Inflammatory macrophage treated with lipopolysaccharide for 1 hour (primary cell): ENCODE measurements at regions not wholly inside any gene's neighbourhood (a gene's known extent, or its start where the extent isn't known, plus 50 kb on each side); places are given as distances from the start of the nearest gene placed in this dataset.
"Not testable (repeated sequence)": the region's sequence is repeated elsewhere in the genome, so short reads cannot be mapped to it uniquely, and the experiment has no call there.

Experiments used
- DNase-seq, 2 donors: peaks; one replicate each; pipeline ENCODE4 v3.0.0-alpha.2; 2020 to 2022

DNA sequence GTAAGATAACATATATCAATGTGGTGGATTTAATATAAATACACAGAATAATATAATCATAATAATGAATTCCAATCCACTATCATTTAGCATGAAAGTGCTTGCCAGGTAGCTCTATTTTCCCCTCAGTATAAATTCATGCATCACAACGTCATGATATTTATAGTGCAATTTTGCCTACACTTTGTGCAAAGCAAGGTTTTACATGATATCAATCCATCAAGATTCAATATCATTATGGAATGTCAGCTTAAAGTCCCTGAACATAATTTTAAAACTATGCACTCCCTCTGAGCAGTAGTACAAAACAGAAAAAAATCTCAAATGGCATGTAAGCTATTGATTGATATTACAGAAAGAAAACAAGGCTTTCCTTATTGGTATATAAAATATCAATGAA is 962.2 kb upstream of the PCDH20 start:
- DNase-seq, result no peak

DNA sequence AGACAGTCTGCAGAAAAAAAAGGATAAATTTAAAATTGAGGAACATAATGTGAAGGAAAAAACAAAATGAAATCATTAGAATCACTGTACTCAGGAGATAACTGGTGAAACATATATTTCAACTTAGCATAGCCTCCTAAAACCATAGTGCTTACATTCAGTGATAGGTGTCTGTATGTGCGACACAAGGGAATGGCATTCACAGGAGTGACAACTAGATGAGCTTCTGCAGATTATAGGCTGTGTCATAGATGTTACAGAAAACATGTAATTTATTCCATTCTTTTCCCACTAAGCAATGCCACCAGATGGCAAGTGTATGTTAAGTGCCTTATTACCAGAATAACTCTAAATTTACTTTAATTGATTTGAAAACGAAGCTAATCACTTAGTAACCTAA is 960.0 kb upstream of the PCDH20 start:
- no peak for DNase-seq

DNA sequence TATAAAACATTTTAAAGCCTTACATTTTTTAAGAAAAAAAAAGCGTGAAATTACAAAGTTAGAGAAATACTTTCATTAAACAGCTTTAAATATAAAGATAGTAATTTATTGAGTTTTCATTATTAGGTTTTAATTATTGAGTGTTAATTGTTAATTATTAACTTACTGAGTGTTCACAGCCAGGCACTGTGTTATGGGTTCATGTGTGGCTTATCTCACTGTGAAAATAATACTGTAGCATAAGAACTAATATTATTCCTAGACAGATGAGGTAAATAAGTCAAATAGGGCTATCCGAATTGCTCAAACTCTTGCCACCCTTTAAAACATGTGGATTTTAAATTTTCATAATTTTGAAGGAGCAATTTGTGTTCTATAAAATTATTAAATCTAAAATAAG is 956.1 kb upstream of the PCDH20 start:
- no peak for DNase-seq

DNA sequence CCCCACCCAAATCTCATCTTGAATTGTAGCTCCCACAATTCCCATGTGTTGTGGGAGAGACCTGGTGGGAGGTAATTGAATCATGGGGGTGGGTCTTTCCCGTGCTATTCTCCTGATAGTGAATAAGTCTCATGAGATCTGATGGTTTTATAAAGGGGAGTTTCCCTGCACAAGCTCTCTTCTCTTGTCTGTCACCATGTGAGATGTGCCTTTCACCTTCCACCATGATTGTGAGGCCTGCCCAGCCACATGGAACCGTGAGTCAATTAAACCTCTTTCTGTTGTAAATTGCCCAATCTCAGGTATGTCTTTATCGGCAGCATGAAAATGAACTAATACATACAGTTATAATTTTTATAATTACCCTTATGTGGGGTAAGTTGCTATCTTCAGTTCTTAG is 952.3 kb upstream of the PCDH20 start:
- DNase-seq, result not testable (repeated sequence)

DNA sequence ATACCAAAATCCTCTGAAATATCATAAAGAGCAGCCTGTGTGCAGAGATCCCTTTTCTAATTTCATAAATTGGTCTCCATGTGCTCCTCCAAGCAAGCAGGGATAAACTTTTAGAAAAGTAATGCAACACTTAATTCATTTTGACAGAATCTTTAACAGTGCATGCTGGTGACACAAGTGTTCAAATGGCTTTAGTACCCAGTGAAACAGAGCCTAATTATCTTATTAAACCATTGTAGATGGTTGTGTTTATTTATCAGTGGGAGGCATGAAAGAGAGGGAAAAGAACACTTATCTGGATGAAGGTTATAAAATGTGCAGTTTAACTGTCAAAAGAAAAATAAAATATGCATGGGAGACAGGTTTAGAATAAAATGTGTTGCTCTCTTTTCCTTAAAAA is 945.0 kb upstream of the PCDH20 start:
- no peak for DNase-seq

DNA sequence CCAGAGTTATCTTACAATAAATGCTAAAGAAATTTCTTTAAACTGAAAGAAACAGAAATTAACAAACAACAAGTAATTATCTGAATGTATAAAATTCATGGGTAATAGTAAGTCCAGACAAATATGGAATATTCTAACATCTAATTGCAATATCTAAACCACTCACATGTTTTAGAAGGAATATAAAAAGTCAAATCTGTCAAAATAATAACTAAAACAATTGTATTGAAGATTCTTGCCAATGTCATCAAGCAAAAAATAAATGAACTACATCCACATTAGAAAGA is 942.9 kb upstream of the PCDH20 start:
- DNase-seq, result no peak

DNA sequence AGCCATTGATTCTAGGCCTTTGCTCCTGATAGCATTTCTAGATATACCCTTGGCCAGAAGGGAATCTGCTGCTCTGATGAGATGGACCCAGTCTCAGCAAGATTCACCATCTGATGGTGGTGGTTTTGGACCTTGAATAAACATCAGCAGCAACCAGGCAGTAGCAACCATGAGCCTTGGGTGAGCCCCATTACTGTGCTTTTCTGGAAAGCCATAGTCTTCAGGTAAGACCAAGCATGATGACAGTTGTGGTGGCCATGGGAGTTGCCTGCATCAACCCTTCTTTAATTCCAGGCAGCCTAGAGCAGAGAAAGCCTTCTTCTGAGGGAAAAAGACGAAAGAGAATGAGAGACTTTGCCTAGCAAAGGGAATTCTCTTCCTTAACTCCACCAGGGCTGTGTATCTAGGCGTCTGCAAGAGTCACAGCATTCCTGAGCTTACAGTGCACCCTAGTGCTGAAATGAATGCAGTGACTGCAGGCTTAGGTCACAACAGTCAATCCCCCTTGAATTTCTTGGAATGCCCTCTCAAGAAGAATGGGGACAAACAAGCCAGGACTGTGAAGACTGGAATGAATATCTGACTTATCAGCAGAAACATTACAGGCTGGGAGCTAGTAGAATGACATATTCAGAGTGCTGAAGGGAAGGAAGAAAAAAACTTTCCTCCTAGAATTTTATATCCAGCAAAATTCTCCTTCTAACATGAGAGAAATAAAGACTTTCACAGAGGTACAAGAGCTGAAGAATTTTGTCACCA is 942.4 kb upstream of the PCDH20 start:
- DNase-seq, result no peak

DNA sequence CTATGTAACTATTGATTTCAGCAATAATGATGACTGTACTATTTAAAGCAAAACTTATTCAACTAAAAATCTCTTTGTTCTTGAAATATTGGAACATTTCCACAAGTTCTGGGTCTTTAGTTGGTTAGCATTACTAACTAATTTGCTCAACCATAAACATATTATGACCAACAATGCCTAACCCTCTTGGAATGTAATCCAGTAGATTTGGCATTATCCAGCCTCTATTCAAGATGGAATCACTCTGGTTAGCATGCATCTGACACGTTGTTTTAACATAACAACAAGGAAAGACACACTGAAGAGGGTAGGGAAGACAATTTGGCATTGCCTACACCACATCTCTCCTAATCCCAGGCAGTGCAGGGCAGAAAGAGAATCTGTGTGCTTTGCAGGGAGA is 941.3 kb upstream of the PCDH20 start:
- DNase-seq, result no peak

DNA sequence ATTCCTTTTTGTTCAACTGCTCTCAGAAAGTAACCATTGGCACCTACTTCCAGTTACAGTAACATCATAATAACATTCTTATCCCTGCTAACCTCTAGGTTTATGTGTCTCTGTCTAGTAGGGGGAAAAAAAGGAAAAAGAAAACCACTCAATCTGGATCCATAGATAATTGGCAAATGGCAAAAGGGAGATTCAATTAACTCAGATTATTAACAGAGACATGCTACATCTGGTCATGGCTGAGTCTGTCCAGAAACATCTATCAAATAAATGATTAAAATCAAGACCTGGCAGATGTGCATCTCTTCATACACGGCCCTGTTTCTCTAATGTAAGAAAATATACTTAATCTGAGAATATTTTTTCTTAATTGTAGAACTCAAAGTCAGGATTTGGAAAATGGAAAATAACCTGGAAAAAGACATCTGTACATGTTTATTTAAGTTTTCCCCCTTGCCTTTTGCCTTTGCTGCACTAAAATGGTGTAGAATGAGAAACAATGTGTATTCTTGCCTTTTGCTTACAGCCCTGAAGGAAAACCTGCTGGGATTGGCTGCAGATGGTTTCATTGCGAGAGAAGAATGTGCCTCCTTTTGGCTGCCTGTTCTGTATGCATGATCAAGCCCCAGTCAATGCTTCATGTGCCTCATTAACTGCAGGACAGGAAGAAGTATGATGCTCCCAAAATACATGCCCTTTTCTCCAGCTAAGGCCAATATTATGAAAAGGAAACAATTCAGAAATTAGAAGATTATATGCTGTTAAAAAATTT is 921.6 kb upstream of the PCDH20 start:
- no peak for DNase-seq

DNA sequence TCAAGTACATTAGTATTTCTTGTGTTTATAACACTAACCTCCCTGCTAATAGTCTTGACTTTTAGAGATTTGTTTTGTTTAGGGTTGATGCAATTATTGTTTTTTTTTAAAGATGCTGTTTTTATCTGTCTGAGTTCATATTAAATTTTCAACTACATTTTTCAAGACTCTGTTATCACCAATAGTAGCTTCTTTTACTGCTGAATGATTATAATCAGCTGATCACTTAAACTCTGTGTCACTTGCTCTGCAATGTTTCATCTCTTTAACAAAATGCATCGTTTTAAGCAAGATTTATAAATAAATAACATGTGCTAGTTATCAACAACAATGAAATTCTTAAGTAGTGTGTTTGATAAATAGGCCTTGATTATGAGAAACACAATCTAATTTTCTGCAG is 920.9 kb upstream of the PCDH20 start:
- no peak for DNase-seq

DNA sequence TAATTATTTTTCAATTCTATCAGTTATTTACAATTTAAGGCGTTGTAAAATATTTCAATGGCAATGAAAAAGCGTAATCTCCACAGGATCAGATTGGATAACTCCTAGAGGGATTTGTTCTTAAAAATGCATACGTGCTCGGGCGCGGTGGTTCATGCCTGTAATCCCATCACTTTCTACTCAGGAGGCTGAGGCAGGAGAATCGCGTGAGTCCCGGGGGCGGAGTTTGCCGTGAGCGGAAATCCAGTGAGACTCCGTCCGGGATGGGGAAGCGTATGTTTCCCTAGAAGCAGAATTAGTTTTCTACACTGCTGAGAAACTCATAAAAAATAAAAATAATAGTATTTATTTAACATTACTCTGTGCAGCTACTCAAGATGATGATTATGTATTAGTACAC is 917.8 kb upstream of the PCDH20 start:
- no peak for DNase-seq

DNA sequence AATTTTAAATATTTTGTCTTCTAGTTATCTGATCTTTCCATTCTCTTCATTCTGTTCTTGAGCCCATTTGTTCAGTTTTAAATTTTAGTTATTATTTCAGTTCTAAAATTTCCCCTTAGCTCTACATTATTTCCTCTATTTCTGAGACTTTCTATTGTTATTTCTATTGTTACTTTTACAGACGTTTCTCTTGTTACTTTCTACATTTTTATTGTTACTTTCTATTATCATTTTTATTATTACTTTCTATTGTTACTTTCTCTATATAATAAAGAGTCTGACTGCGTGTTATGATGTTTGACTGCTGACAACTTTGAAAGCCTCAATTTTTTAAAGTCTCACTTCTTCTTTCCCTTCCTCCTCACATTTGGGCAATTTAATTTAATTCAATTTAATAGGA is 915.7 kb upstream of the PCDH20 start:
- no peak for DNase-seq

DNA sequence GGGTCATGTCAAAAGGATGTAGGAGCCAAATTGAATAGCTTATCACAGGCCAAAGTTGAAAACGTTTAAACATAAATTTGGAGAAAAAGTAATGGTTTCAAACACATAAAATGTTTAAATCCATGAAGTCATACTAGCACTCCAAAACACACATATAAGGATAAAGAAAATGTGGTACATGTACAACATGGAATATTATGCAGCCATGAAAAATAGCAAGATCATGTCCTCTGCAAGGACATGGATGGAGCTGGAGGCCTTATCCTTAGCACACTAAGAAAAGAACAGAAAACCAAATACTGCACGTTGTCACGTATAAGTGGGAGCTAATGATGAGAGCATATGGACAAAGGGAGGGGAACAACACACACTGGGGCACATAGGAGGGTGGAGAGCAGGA is 911.7 kb upstream of the PCDH20 start:
- no peak for DNase-seq

DNA sequence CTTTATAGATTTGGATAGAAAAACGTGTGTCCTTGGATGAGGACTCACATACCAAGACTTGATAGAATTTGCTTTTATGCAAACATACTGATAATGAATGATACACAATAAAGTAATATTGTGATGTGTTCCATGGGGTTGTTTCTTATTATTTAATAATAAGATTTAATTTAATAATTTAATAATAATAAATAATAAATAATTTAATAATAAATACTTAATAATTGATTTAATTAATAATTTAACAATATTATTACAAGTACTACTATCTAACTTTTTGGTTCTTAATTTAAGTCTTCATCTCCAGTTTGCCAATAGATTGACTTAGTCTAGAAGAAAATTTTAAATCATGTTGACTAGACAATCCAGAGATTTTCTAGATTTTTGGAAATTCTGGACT is 909.2 kb upstream of the PCDH20 start:
- DNase-seq, result no peak

DNA sequence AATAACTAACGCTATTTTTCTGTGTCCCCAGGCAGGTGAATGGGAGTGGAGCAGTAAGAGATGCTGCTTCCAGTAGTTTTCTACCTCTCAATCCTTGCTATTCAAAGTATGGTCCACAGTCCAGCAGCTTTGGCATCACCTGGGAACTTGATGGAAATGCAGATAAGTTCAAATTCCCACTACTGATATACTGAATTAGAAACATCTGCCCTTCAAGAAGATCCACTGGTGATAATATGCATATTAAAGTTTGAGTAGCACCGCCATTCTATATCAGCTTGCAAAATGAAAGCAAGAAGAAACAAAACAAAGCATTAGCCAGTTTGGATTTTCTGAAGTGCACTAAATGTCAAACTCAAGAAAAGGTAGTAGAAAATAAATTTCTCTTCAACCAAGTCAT is 906.2 kb upstream of the PCDH20 start:
- no peak for DNase-seq

DNA sequence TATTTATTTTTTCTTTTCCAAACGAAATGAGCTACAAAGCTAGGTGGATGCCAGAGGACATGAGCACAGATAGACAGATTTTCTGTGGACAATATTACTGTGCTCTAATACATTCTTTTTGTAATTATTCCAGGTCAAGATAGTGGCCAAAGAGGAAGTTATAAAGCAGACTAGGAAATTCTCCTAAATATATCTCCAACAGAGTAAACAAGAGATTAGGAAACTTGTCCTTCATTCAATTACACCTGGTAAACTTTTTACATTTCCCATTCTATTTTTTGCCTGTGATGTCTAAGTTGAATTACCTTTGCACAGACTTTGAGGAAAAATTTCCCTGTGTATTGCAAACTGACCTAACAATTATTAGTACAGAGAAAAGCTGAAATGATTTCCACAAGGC is 905.5 kb upstream of the PCDH20 start:
- DNase-seq, result no peak

DNA sequence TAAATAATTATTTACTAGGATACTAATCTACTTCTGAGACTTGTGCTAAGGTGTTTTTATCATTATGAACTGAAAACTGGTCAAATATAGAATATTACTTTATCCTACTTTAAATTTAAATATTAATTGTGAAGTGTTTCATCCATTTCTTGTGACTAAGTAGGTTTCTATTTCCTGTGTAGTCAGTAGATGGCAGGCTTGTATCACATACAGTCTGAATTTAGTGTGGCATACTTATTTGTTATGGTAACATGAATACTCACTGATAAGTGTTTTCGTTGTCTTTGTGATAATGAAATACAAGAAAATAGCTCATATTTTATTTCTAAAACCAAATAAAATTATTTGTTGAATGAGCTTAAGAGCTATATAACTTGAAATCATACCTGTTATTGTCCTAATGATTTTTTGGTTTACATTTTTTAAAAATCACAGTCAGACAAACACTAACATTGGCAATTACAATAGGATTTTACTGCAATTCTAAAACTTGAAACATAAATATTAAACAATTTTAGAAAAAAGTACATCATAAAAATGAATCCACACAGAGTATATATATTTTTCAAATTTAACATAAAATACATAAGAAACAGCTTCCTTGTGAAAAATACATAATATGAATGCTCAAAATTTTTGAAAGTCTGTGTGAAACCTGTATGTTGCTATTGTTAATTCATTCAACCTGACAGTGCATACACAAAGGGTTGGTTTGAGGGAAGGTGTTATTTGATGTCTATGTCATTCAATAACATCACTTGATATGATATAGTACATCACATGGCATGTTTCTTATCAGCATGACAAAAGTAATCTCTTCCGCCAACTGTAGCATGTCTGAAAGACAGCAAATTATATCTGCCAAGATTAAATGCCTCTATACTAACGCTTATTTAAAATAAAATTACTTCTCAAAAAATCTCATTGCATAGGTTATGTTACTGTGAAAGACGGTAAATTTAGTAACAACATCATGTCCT is 904.8 kb upstream of the PCDH20 start:
- DNase-seq, result peak in 1 of 2 donors; percentile 6

DNA sequence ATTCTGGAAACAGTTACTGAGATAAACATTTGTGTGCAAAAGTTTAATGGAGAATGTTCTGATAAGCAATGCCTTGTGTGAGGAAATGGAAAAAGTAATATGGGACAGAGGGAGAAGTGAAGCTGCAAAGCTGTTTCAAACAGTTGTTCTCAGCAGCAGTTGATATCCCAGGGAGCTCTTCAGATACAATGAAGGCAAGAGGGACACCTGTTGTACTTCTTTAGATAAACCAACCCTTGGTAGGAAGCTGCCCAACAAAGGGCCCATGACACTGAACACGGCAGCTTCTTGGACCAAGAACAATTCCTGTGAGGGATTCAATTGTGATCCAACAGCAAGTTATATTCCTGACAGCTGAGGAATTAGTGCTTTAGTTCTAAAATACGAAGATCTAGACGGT is 894.3 kb upstream of the PCDH20 start:
- no peak for DNase-seq

DNA sequence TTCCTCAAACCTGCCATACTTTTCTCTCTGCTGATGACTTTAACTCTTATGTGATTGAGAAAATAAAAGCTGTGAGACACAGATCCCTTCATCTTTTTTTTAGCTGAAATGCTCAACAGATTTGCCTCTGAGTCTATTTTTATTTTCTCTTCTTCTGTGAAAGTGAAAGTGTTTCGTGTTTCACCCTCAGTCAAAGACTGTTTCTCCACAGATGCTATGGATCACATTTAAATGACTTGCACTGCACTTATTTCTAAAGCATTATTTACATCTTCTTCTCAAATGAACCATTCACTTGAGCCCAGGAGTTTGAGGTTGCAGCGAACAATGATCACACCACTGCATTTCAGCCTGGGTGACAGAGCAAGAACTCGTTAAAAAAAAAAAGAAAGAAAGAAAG is 890.1 kb upstream of the PCDH20 start:
- no peak for DNase-seq

DNA sequence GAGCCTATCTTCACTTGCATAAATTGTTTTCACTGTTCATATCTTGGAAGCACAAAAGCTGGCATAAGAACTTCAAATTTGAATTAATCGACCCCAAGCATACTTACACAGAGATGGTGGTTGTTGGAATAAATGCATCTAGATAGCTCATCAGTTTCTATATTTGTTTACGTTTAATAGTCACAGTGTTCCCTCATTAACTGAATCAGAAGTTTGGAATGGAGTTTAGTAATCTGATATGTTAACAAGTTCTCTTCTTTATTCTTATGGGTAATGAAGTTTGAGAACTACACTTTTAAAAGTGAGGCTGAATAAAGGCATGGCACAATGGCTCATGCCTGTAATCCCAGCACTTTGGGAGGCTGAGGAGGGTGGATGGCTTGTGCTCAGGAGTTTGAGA is 886.7 kb upstream of the PCDH20 start:
- DNase-seq, result no peak

DNA sequence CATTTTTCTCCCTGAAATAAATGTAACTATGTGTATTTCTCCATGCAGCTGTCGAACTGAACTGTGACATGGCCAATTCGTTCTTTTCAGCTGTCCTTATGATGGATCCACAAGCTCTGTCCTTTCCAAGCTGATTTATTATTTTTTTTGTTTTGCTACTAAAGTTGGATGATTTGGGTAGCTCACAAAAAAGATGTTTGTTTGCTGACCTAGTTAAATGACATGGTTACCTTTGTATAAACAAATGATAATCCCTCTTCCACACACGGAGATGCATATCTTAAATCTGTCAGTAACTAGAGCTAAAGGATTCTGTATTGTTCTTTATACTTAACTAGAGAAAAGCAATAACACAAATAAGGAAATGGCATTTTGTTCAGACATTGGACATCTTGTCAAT is 884.3 kb upstream of the PCDH20 start:
- DNase-seq, result no peak

DNA sequence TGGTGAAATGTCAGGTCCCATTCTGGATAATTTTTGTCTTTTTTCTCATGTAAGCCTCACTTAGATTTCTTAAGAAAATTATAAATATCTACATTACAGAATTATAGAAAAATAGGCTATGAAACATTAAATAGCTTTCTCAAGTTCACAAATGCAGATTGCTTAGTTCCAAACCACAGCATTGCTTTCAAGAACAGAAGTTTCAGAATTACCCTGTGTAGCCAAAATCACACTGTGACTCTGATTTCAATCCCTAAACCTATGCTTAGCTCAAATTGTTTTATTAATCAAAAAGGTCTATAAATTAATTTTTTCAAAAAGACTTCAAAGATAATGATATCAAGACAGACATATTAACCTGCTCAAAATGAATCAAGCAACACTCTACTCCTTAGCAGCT is 881.2 kb upstream of the PCDH20 start:
- no peak for DNase-seq

DNA sequence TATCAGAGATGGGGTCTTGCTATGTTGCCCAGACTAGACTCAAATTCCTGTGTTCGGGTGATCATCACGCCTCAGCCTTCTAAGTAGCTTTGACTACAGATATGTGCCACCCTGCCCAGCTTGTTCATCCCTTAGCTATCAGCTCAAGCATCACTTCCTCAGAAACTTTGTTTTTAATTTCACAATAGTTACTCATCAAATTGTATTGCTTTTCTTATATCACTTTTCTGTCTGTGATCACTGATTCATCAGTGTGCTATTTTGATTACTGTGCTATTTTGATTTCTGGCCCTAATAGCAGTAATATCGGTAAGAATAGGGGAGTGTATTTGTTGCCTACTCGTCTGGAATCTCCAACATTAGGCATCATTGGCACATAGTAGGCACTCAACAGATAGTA is 878.6 kb upstream of the PCDH20 start:
- no peak for DNase-seq
